HEK293 (cell line): ENCODE measurements at regions not wholly inside any gene's neighbourhood (a gene's known extent, or its start where the extent isn't known, plus 50 kb on each side); places are given as distances from the start of the nearest gene placed in this dataset.

Experiments
- CTCF ChIP-seq: fragments of 450-650 bp; formaldehyde crosslinking; IDR thresholded peaks from 2 replicates; pipeline ENCODE4 v1.5.1; 2016; ENCODE audit warnings: missing biosample characterization, missing genetic modification characterization
- KLF10 ChIP-seq: fragments of 450-650 bp; IDR thresholded peaks from 2 replicates; pipeline ENCODE4 v1.5.1; 2018; ENCODE audit warnings: missing biosample characterization, mild to moderate bottlenecking, missing genetic modification characterization
- PATZ1 ChIP-seq: fragments of 450-650 bp; formaldehyde crosslinking; IDR thresholded peaks from 2 replicates; pipeline ENCODE4 v1.5.1; 2016; ENCODE audit warnings: missing biosample characterization, missing genetic modification characterization
- ZFP37 ChIP-seq: fragments of 450-650 bp; formaldehyde crosslinking; IDR thresholded peaks from 2 replicates; pipeline ENCODE4 v1.5.1; 2016; ENCODE audit warnings: missing biosample characterization, missing genetic modification characterization
- ZNF138 ChIP-seq: fragments of 450-650 bp; formaldehyde crosslinking; IDR thresholded peaks from 2 replicates; pipeline ENCODE4 v1.5.1; 2016; ENCODE audit warnings: missing biosample characterization, missing genetic modification characterization, borderline replicate concordance
- ZNF302 ChIP-seq: fragments of 450-650 bp; formaldehyde crosslinking; IDR thresholded peaks from 2 replicates; pipeline ENCODE4 v1.5.1; 2016; ENCODE audit warnings: missing biosample characterization, missing genetic modification characterization, low read depth
- ZNF513 ChIP-seq: fragments of 450-650 bp; IDR thresholded peaks from 2 replicates; pipeline ENCODE4 v1.5.1; 2018; ENCODE audit warnings: missing biosample characterization, missing genetic modification characterization
- ZNF76 ChIP-seq: fragments of 450-650 bp; formaldehyde crosslinking; IDR thresholded peaks from 2 replicates; pipeline ENCODE4; 2016; ENCODE audit warnings: low read depth, missing biosample characterization, missing genetic modification characterization, borderline replicate concordance
- TF ChIP-seq, protein P1 (sequence below): fragments of 450-650 bp; formaldehyde crosslinking; IDR thresholded peaks from 2 replicates; pipeline ENCODE4 v1.5.1; 2016; ENCODE audit warnings: missing biosample characterization, missing genetic modification characterization

DNA sequence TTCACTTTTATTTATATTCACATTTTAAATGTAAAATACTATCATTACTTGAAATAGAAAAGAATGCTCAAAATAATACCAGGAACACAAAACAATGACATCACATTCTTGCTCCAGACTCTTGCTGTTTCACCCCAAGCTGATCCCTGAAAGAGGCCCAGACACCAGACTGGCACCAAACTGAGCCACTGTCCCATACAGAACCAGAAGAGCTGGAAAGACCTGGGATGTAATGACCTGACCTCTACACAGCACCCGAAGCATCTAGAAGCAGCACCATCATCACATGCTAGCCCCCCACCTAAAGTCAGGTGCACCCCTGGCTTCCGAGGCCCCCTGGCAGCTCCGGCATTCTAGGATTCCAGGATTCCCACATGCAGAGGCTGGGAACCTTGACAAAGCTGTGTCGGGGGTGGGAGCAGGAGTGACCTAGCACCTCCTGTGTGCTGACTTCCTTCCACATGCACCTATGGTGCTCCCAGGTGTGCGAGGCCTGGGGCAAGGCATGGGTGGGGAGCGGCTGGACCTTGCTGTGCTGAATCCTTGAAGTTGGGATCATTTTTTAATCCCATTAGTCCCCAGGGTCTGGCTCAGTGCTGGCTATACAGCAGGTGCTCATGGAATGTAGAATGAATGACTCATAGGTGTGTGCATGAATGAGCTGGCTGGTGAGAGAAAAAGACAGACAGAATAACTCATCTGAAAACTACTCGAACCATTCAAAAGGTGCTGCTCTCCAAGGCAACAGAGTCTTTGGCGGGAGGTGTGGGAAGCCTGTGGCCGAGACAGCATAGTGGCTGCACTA lies 144.7 kb upstream of the IQSEC1 start:
- TF ChIP-seq ZNF76 (tag by site-specific recombination) (no peak), CTCF (tag by site-specific recombination) (no peak), ZNF302 (tag by site-specific recombination) (no peak), ZFP37 (tag by site-specific recombination) (no peak), PATZ1 (tag by site-specific recombination) (no peak), ZNF138 (tag by site-specific recombination) (no peak), ZNF513 (tag by site-specific recombination) (no peak), KLF10 (tag by site-specific recombination) (no peak)
- TF ChIP-seq, protein P1, sequence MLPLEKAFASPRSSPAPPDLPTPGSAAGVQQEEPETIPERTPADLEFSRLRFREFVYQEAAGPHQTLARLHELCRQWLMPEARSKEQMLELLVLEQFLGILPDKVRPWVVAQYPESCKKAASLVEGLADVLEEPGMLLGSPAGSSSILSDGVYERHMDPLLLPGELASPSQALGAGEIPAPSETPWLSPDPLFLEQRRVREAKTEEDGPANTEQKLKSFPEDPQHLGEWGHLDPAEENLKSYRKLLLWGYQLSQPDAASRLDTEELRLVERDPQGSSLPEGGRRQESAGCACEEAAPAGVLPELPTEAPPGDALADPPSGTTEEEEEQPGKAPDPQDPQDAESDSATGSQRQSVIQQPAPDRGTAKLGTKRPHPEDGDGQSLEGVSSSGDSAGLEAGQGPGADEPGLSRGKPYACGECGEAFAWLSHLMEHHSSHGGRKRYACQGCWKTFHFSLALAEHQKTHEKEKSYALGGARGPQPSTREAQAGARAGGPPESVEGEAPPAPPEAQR (tag by site-specific recombination): no peak
